K562 (cell line): ENCODE measurements at regions not wholly inside any gene's neighbourhood (a gene's known extent, or its start where the extent isn't known, plus 50 kb on each side); places are given as distances from the start of the nearest gene placed in this dataset.

Experiments
- ATAC-seq: fragments of 200-7000 bp; cut with Tn5 transposase; 3 replicates; pipeline ENCODE4 v1.9.1; 2020; ENCODE audit warnings: moderate library complexity
- BruUV-seq: library from RNA; stranded (reverse); fragments of 400-500 nt; replicated peaks from 2 replicates; lab custom pipeline; 2021; lab: Mats Ljungman, UMichigan
- CTCF ChIA-PET: fragments of 300-600 bp; formaldehyde crosslinking; extraction: SDS; loops from one replicate; lab custom pipeline; 2021; ENCODE audit warnings: low intra/inter-chr PET ratio; lab: Yijun Ruan, JAX
- POLR2A ChIA-PET: fragments of 300-600, 350-650 bp; sonication (Branson Sonifier 250); formaldehyde crosslinking; extraction: SDS; loops from one replicate; lab custom pipeline; 2021; ENCODE audit warnings: antibody characterized with exemption, inconsistent platforms; lab: Yijun Ruan, JAX
- DNase-seq, 4 experiments: peaks; one replicate each; pipeline versions ENCODE4 v3.0.0 to v3.0.0-alpha.2; 2011 to 2018; ENCODE audit warnings: low spot score in 3 of 4, mixed read lengths in 3 of 4; ENCODE audit errors: extremely low read depth in 1 of 4
- FAIRE-seq: peaks from 2 replicates; lab custom pipeline; 2011; peaks lifted over from hg19 to GRCh38; lab: Jason Lieb, UNC
- H2AFZ ChIP-seq: 2 replicates; pipeline ENCODE4 v1.6.0; 2011; ENCODE audit warnings: low read depth, low read length, control low read depth, inconsistent platforms
- H3K27ac ChIP-seq: fragments of 200-600 bp; 3 replicates; pipeline ENCODE4 v1.8.0; 2011; ENCODE audit warnings: low read depth, mild to moderate bottlenecking, control low read depth, inconsistent platforms, low read length, moderate library complexity, mixed read lengths; ENCODE audit errors: extremely low read depth
- H3K27me3 ChIP-seq, 2 experiments: fragments of 300-600 bp in 1 of 2; 2 replicates in 1 of 2; 3 replicates in 1 of 2; pipeline versions ENCODE4 v1.6.0 to v1.8.0; 2011; ENCODE audit warnings: inconsistent platforms in 2 of 2, low read length in 2 of 2, mild to moderate bottlenecking in 1 of 2, mixed read lengths in 1 of 2, moderate library complexity in 1 of 2; ENCODE audit not compliant: control insufficient read depth in 2 of 2, insufficient read depth in 2 of 2
- H3K36me3 ChIP-seq: fragments of 300-600 bp; 3 replicates; pipeline ENCODE4 v1.8.0; 2011; ENCODE audit warnings: mild to moderate bottlenecking, low read length, inconsistent platforms; ENCODE audit not compliant: control insufficient read depth, insufficient read depth
- H3K4me1 ChIP-seq, 2 experiments: fragments of 200-600 bp in 1 of 2; replicated peaks in 1 of 2; 2 replicates in 1 of 2; 3 replicates in 1 of 2; pipeline versions ENCODE4 v1.5.1 to v1.8.0; 2011; ENCODE audit warnings: inconsistent platforms in 2 of 2, low read length in 2 of 2, mild to moderate bottlenecking in 1 of 2, mixed read lengths in 1 of 2, moderate library complexity in 1 of 2; ENCODE audit not compliant: control insufficient read depth in 2 of 2, insufficient read depth in 2 of 2
- H3K4me2 ChIP-seq: 2 replicates; pipeline ENCODE4 v1.6.1; 2011; ENCODE audit warnings: low read length, control low read depth, inconsistent platforms, mixed read lengths; ENCODE audit not compliant: insufficient read depth
- H3K4me3 ChIP-seq: fragments of 200-600 bp; sonication (generic), shearing (Covaris generic); 2 replicates; pipeline ENCODE4 v1.5.1; 2016; ENCODE audit warnings: control low read depth, inconsistent platforms
- H3K79me2 ChIP-seq: fragments of 200-600 bp; 3 replicates; pipeline ENCODE4 v1.8.0; 2011; ENCODE audit warnings: low read length, inconsistent platforms; ENCODE audit not compliant: control insufficient read depth, insufficient read depth
- H3K9ac ChIP-seq, 2 experiments: 2 replicates each; pipeline versions ENCODE4 v1.6.0 to v1.6.1; 2011; ENCODE audit warnings: low read depth in 2 of 2, low read length in 2 of 2, control low read depth in 1 of 2, inconsistent platforms in 1 of 2, mild to moderate bottlenecking in 1 of 2, mixed read lengths in 1 of 2; ENCODE audit not compliant: insufficient read depth in 1 of 2
- H3K9me1 ChIP-seq: one replicate; pipeline ENCODE4 v1.6.0; 2011; ENCODE audit warnings: inconsistent platforms, mild to moderate bottlenecking, low read length, moderate library complexity; ENCODE audit not compliant: control insufficient read depth, insufficient read depth
- H3K9me3 ChIP-seq: replicated peaks from 2 replicates; pipeline ENCODE4 v1.5.1; 2011; ENCODE audit warnings: low read depth, low read length, inconsistent platforms; ENCODE audit not compliant: control insufficient read depth, insufficient read depth
- H4K20me1 ChIP-seq: replicated peaks from 2 replicates; pipeline ENCODE4 v1.6.1; 2011; ENCODE audit warnings: low read length, inconsistent platforms, mixed read lengths; ENCODE audit not compliant: control insufficient read depth, insufficient read depth
- BACH1 ChIP-seq: fragments of 200-800 bp; sonication (Bioruptor generic); IDR thresholded peaks from 2 replicates; pipeline ENCODE4 v1.6.1; 2016; ENCODE audit warnings: missing genetic modification characterization, missing compliant biosample characterization
- CAMTA2 ChIP-seq: fragments of 250-450 bp; sonication (Bioruptor Pico); conservative IDR thresholded peaks from 2 replicates; pipeline ENCODE4 v1.5.1; 2022
- ETV1 ChIP-seq: fragments of 450-650 bp; conservative IDR thresholded peaks from 2 replicates; pipeline ENCODE4 v1.6.1; 2016; ENCODE audit warnings: missing genetic modification characterization, control low read depth, low read depth, missing compliant biosample characterization
- KDM2B ChIP-seq: fragments of 250-450 bp; sonication (Bioruptor Pico); IDR thresholded peaks from 2 replicates; pipeline ENCODE4 v1.8.0; 2021; ENCODE audit warnings: mild to moderate bottlenecking, moderate library complexity
- MLX ChIP-seq, 2 experiments: fragments of 450-650 bp in 1 of 2; sonication (generic) in 1 of 2; formaldehyde crosslinking; conservative IDR thresholded peaks; 2 replicates each; pipeline versions ENCODE4 v1.4.0 to v1.8.1; 2020 to 2022; ENCODE audit warnings: mild to moderate bottlenecking in 1 of 2, missing genetic modification reagents in 1 of 2
- MTA1 ChIP-seq: fragments of 450-650 bp; IDR thresholded peaks from 2 replicates; pipeline ENCODE4 v1.6.1; 2017; ENCODE audit warnings: borderline replicate concordance
- PHF8 ChIP-seq: fragments of 200-600 bp; sonication (generic); IDR thresholded peaks from 2 replicates; pipeline ENCODE4 v1.6.1; 2012; ENCODE audit warnings: mixed run types, mild to moderate bottlenecking, inconsistent platforms, low read length, moderate library complexity, borderline replicate concordance
- SNIP1 ChIP-seq: fragments of 450-650 bp; IDR thresholded peaks from 2 replicates; pipeline ENCODE4 v1.7.1; 2017; ENCODE audit warnings: low read depth, mild to moderate bottlenecking
- SNRNP70 ChIP-seq: fragments of 200-400 bp; formaldehyde crosslinking; optimal IDR thresholded peaks from 2 replicates; pipeline ENCODE3; 2017; ENCODE audit warnings: low read depth, low read length
- SRSF7 ChIP-seq: fragments of 200-400 bp; formaldehyde crosslinking; optimal IDR thresholded peaks from 2 replicates; pipeline ENCODE3; 2017; ENCODE audit warnings: mild to moderate bottlenecking, low read depth, low read length
- ZBED1 ChIP-seq: IDR thresholded peaks from 2 replicates; pipeline ENCODE4 v1.6.1; 2014
- ZBTB9 ChIP-seq: fragments of 450-650 bp; formaldehyde crosslinking; IDR thresholded peaks from 2 replicates; pipeline ENCODE4 v1.4.0; 2020; ENCODE audit warnings: mild to moderate bottlenecking, moderate library complexity
- ZNF124 ChIP-seq: sonication (generic); formaldehyde crosslinking; IDR thresholded peaks from 2 replicates; pipeline ENCODE4 v1.8.1; 2022; ENCODE audit warnings: missing genetic modification reagents
- in situ Hi-C: fragments of 300-500 bp; cut with MboI; formaldehyde crosslinking; loops from 4 replicates; pipeline ENCODE4 v1.15.0; 2018; ENCODE audit warnings: inconsistent platforms, mixed read lengths
- intact Hi-C: fragments of 100-400 bp; cut with micrococcal nuclease; formaldehyde crosslinking; loops from 2 replicates; pipeline ENCODE4 v1.14.2; 2022
- TF ChIP-seq, protein P1 (sequence below): fragments of 250-450 bp; sonication (Bioruptor Pico); IDR thresholded peaks from 2 replicates; pipeline ENCODE4 v1.8.0; 2022; ENCODE audit warnings: inconsistent platforms

GRCh38 chrX:127466211-127466610 lies 586.0 kb downstream of the ACTRT1 start:
- TF ChIP-seq BACH1 (no peak), CAMTA2 (CRISPR knock-in tag) (no peak), ZBED1 (no peak), ZBTB9 (CRISPR knock-in tag) (no peak), ETV1 (tag) (no peak), KDM2B (CRISPR knock-in tag) (no peak), PHF8 (no peak), MLX (CRISPR knock-in tag; conservative IDR thresholded peaks at IDR 0.05) (no peak), SNRNP70 (no peak), SRSF7 (no peak), ZNF124 (no peak), SNIP1 (no peak), MTA1 (no peak)
- TF ChIP-seq, protein P1, sequence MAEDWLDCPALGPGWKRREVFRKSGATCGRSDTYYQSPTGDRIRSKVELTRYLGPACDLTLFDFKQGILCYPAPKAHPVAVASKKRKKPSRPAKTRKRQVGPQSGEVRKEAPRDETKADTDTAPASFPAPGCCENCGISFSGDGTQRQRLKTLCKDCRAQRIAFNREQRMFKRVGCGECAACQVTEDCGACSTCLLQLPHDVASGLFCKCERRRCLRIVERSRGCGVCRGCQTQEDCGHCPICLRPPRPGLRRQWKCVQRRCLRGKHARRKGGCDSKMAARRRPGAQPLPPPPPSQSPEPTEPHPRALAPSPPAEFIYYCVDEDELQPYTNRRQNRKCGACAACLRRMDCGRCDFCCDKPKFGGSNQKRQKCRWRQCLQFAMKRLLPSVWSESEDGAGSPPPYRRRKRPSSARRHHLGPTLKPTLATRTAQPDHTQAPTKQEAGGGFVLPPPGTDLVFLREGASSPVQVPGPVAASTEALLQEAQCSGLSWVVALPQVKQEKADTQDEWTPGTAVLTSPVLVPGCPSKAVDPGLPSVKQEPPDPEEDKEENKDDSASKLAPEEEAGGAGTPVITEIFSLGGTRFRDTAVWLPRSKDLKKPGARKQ (CRISPR knock-in tag) = no peak
- in situ Hi-C loops (no loop called here), intact Hi-C loops (no loop called here)
- H3K4me3 ChIP-seq = no peak overlapping the region
- no peak overlapping the region for H3K9ac ChIP-seq
- H4K20me1 ChIP-seq = no peaks in the 10 kb centered on the region
- H3K4me2 ChIP-seq = no peak overlapping the region
- no peak overlapping the region for H2AFZ ChIP-seq
- H3K27me3 ChIP-seq = no peaks in the 10 kb centered on the region
- H3K36me3 ChIP-seq = no peaks in the 10 kb centered on the region
- ChIA-PET POLR2A (no interaction called here), CTCF (no interaction called here)
- no peaks in the 10 kb centered on the region for H3K9me3 ChIP-seq
- no peaks in the 10 kb centered on the region for H3K9me1 ChIP-seq
- H3K79me2 ChIP-seq = no peaks in the 10 kb centered on the region
- H3K27ac ChIP-seq = no peak overlapping the region
- no TSS peak for BruUV-seq
- H3K4me1 ChIP-seq = no peaks in the 10 kb centered on the region
- no peak for FAIRE-seq
- ATAC-seq = no peak
- no peak for DNase-seq
